Anterior cingulate cortex (tissue), 58 donors: ENCODE measurements at regions not wholly inside any gene's neighbourhood (a gene's known extent, or its start where the extent isn't known, plus 50 kb on each side); places are given as distances from the start of the nearest gene placed in this dataset.

Source experiments
- DNase-seq, 58 donors: peaks; one replicate each; lab custom pipeline; 2025; lab: John Stamatoyannopoulos, UW

GRCh38 chr14:38850664-38851063 is 252.4 kb downstream of the SEC23A start:
- no peak for DNase-seq

- no peak for DNase-seq
Measured at GRCh38 chr14:38848243-38848935, 254.6 kb downstream of the SEC23A start.

DNA sequence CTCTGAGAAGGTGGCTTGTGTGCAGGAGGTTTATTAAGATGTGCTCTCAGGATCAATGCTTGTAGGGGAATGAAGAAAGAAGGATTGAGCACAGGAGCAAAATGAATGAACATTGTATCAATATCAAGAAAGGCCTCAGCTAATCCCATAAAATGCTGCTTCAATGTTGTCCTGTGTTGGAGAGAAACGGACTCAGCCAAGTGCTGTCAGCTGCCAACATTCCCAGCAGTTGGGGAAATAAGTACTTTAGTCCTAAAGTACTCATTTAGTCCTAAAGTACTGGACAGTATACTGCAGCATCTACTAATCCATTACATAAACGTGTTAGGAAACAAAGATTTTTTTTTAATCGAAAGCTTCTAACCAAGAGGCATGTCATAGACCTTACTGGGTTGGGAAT is 255.9 kb downstream of the SEC23A start:
- DNase-seq: no peak

DNA sequence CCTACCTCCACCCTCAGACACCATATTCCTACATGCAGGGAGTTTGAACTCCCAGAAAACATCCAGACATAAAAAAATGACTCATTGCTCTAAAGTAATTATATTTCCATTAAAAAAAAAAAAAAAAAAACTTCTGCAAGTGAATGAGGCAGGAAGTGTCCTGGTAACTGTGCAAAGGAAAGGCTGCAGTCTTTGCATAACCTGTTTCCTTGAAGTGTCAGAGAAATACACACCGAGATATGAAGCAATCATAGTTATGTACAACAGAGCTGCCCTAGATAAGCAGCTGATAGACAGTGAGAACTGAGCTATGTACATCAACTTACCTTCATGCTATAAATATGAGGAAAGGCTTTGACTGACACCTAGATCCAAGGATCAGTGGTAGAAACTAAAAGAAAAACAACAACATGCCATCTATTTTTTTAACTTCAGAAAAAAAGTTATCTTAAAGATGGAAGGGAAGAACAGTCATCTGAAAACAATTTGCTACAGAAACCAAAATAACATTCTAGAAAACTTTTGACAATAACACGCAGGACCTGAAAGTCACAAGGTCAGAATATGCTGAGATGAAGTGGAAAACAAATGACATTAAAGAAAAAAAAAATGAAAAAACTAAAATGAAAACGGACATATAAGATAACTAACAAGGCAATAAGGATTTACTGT is 263.2 kb downstream of the SEC23A start:
- DNase-seq: no peak

DNA sequence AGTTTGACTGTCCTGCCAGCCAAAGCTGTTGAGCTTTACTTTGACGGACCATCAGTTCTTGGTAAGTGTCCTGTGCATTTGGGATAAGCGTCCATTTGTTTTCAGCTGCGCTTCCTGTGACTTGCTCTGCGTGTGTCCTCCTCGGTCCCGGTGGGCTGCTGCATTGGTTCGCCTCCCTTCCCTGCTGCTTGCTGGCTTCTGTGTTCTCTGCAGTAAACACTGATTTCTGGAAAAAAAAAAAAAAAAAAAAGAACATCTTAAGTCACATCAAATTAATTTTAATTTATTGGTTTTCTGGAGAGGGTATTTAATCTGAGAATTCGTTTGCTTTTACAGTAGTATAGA is 264.1 kb downstream of the SEC23A start:
- no peak for DNase-seq

GRCh38 chr14:38838049-38838978 is 264.7 kb downstream of the SEC23A start:
- DNase-seq: no peak

GRCh38 chr14:38837343-38838048 is 265.5 kb downstream of the SEC23A start:
- no peak for DNase-seq

GRCh38 chr14:38836539-38836938 is 266.5 kb downstream of the SEC23A start:
- DNase-seq: no peak

DNA sequence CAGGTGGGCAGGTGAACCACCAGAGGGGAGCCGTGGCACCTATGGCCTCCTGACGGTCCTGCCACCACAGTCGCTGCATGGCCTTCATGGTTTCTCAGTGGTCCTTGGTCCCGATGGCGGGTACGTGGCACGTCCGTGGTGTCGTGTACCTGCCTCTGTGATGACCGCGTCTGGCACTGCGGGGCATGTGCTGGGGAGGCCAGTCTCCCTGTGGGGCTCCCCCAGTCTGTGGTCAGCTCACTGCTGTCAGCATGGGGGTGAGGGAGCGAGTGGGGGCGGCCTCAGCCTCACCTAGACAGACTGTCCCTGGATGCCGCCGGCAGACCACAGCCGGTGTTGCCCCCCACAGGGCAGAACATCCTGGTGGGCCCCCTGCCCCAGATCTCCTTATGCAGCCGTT is 267.2 kb downstream of the SEC23A start:
- DNase-seq: no peak

- DNase-seq: no peak
Measured at GRCh38 chr14:38828183-38828827, 274.7 kb downstream of the SEC23A start.

GRCh38 chr14:38824706-38825105 is 278.3 kb downstream of the SEC23A start:
- no peak for DNase-seq

GRCh38 chr14:38818555-38818954 is 284.5 kb downstream of the SEC23A start:
- no peak for DNase-seq

- no peak for DNase-seq
Measured at GRCh38 chr14:38808734-38809455, 294.1 kb downstream of the SEC23A start.

DNA sequence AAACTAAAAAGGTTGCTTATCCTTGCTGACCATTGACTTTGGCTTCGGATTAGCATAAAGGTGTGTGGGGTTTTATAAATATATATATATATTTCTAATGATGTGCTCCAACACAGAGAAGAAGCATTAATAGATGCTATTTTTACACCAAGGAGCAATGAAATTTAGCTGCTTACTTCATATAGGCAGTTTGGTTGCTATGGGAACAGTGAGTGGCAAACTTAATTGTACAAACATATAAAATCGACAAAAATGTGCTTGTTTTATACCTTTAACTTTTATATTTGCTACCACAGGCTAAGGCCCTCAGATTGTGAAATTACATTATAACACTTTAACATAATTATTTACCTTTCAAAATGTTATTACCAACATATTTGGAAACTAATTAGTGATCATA is 303.4 kb downstream of the SEC23A start:
- DNase-seq: no peak

GRCh38 chr14:38794677-38795076 is 308.4 kb downstream of the SEC23A start:
- no peak for DNase-seq

DNA sequence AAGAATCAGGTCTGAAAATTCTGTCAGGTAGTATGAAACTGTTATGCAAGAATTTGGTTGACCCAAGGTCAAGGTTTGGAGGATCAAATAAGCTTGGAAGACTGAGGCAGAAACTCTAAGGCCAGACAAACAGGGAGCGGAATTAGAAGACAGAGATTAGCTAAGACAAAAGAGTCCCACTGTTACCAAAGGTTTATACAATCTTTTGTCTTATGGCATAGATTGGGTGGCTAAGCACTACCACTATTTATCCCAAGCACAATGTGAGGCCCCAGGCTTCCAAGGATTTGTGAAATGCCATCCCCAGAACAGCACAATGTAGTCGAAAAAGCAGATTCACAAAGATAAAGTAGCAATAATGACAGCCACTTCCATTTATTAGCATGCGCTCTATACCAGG is 311.2 kb downstream of the SEC23A start:
- DNase-seq: no peak

GRCh38 chr14:38790916-38791315 is 312.1 kb downstream of the SEC23A start:
- no peak for DNase-seq

GRCh38 chr14:38789805-38790204 is 313.2 kb downstream of the SEC23A start:
- DNase-seq: no peak

- DNase-seq: no peak
Measured at GRCh38 chr14:38788060-38788459, 315.0 kb downstream of the SEC23A start.

GRCh38 chr14:38786921-38787320 is 316.1 kb downstream of the SEC23A start:
- no peak for DNase-seq
